HT-29 (cell line): ENCODE measurements at regions not wholly inside any gene's neighbourhood (a gene's known extent, or its start where the extent isn't known, plus 50 kb on each side); places are given as distances from the start of the nearest gene placed in this dataset.
"Not testable (repeated sequence)": the region's sequence is repeated elsewhere in the genome, so short reads cannot be mapped to it uniquely, and the experiment has no call there.

Experiments
- DNase-seq: peaks from one replicate; pipeline ENCODE4 v3.0.0-alpha.2; 2015; ENCODE audit warnings: low spot score

GRCh38 chr2:156254637-156255067 lies 77.9 kb downstream of the NR4A2 start:
- DNase-seq: peak; percentile 49

GRCh38 chr2:156253765-156254164 lies 78.8 kb downstream of the NR4A2 start:
- DNase-seq: no peak

- DNase-seq: no peak
These were observed 89.6 kb downstream of the NR4A2 start for GRCh38 chr2:156242874-156243273.

DNA sequence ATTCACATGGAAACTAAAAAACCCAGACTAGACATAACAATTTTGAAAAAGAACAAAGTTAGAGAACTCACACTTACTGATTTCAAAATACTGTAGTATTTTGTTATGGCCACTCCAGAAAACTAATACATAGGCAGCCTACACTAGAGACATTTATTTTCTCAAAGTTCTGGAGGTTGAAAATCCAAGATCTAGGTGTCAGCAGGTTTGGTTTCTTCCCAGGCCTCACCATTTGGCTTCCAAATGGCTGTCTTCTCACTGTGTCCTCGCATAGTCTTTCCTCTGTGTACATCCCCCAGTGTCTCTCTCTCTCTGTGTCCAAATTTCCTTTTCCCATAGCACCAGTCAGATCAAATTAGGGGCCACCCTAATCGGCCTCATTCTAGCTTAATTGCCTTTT lies 95.0 kb downstream of the NR4A2 start:
- no peak for DNase-seq

GRCh38 chr2:156229724-156230362 lies 102.7 kb downstream of the NR4A2 start:
- DNase-seq: no peak

DNA sequence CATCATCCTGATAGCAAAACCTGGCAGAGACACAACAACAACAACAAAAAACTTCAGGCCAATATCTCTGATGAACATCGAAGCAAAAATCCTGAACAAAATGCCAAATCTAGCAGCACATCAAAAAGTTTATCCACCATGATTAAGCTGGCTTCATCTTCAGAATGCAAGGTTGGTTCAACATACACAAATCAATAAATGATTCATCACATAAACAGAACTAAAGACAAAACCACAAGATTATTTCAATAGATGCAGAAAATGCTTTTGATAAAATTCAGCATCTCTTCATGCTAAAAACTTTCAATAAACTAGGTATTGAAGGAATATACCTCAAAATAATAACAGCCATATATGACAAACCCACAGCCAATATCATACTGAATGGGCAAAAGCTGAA lies 109.2 kb downstream of the NR4A2 start:
- not testable (repeated sequence) for DNase-seq

GRCh38 chr2:156221703-156222102 lies 110.8 kb downstream of the NR4A2 start:
- no peak for DNase-seq

GRCh38 chr2:156219491-156220100 lies 112.9 kb downstream of the NR4A2 start:
- no peak for DNase-seq

GRCh38 chr2:156215656-156216055 lies 116.9 kb downstream of the NR4A2 start:
- DNase-seq: no peak

GRCh38 chr2:156211318-156211717 lies 121.2 kb downstream of the NR4A2 start:
- DNase-seq: no peak

DNA sequence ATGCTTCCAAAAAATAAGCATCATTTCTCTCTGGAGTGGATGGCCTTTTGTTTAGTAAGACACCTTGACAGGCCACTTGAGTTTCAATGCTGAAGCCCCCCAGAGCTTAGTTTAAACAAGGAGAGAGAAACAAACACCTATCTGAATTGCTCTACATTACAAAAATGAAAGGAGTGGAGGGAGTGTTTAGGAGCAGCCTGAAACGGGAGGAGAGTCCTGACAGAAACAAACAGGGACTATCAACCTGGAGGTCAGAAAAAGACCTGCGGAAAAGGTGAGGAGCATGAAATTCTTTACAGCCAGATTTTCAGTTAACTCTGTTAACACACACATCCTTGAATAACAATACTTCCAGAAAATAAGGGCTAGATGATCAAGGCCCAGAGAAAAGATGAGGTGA lies 126.2 kb downstream of the NR4A2 start:
- DNase-seq: no peak

GRCh38 chr2:156199588-156199987 lies 132.9 kb downstream of the NR4A2 start:
- peak; percentile 42 for DNase-seq

GRCh38 chr2:156196031-156196430 lies 136.5 kb downstream of the NR4A2 start:
- DNase-seq: no peak

DNA sequence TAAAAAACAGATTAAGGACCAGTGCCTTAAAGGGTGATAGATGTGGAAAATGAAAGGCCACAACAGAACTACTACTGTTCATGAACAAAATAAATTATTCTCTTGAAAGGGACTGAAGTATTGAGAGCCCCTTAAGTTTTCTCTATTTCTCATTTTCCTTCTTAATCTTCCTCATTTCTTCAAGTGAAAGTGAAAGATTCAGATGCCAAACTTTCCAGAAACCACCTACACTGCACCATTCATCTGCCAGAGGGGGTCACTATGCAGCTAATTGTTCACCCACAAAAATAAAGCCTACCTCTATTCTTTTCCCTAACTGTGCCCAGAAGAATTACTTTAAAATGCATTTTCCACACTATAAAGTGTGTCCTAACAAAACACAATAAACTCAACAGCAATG lies 140.1 kb downstream of the NR4A2 start:
- DNase-seq: no peak

DNA sequence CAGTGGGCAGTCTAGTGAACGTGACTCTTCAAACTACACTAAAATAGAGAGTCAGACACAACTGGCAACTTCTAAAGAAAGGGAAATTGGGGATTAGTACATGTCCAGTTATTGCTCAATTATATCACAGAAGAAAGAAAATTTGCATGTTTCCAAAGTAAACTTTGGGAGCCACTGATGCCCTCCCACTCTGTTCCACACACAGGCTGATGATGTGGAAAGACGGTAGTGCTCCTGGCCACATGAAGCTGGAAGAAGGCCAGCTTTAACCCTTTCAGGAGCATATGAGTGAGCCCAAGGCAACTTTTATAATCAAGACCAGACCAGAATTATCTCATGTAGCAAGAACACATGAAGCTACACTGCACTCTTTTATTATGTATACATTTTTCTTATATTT lies 141.0 kb downstream of the NR4A2 start:
- no peak for DNase-seq

GRCh38 chr2:156190517-156190916 lies 142.0 kb downstream of the NR4A2 start:
- DNase-seq: no peak

- no peak for DNase-seq
These were observed 142.9 kb downstream of the NR4A2 start for GRCh38 chr2:156189584-156189983.

GRCh38 chr2:156189143-156189542 lies 143.4 kb downstream of the NR4A2 start:
- no peak for DNase-seq

DNA sequence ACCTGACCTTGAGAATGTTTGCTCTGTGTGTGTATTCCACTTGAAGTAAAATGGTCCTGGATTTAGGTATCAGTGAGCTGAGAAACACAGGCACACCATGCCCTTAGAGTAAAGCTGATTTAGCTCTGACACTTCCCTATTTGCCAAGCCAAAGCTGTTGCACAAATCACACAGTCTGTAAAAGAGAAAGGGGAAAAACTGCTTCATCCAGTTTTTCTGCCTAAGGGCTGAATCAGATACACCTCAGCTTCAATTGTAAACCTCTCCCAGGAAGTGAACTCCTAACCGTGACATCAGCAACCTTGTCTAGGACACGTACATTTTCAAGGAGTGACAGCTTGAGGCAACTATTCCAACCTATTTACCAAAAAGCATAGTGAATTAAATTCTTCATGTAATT lies 150.4 kb downstream of the NR4A2 start:
- peak; percentile 94 for DNase-seq

DNA sequence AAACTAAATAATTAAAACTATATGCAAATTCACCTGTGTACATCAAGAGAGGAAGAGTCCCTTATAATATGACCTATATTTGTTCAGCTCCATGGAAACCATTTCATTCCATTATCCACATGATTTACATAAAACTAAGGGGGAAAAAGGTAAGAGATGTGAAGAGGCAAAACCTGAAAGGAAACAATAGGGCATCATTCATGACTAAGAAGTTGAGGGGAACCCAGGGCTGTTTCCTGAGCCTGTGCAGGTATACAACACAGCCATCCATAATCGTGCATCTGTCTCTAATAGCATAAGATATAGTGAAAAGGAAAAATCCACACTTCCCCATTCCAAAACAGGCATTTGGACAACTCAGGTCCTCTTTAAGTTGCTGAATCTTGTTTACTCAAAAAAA lies 151.3 kb downstream of the NR4A2 start:
- DNase-seq: peak; percentile 17

- no peak for DNase-seq
These were observed 154.9 kb downstream of the NR4A2 start for GRCh38 chr2:156177654-156178053.

DNA sequence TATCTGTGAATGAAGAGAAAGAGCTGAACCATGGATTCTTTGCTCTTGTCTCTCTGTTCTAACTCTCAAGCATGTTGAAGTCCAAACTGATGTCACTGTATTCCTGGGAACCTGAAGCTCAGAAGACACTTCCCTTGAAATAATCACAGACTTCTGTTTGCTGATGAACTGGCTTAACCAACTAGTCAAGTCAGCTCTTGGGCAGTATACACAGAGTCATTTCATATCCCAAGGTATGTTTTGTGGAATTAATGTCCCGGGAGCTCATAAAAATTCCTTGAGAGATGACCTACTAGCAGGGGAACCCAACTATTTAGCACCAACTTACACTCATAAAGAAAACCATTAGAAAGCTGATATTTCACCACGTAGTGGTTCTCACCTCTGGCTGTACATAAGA lies 156.6 kb downstream of the NR4A2 start:
- no peak for DNase-seq

- no peak for DNase-seq
These were observed 161.6 kb downstream of the NR4A2 start for GRCh38 chr2:156170929-156171328.

DNA sequence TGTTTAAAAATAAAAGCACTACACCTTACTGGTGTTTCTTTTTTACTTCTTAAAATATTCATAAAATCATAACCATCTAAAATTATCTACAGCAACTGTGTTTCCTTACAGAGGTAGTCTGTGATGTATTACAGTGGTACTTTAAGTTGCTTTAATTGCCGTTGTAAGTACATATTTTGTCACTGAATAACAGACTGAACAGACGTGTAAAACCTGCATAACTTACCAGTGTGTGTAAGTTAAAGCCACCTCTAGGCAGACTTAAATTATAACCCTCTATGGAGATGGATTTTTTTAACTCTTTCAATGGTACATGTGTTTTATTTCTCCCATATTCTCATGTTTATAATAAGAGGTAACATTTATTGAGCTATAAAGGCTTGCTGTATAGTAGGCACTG lies 166.8 kb downstream of the NR4A2 start:
- no peak for DNase-seq
